HG02623 (cell line): ENCODE measurements at regions not wholly inside any gene's neighbourhood (a gene's known extent, or its start where the extent isn't known, plus 50 kb on each side); places are given as distances from the start of the nearest gene placed in this dataset.

Source experiments
- ATAC-seq: cut with Tn5 transposase; IDR thresholded peaks from one replicate; pipeline ENCODE4 v1.9.1; 2021; ENCODE audit warnings: moderate library complexity; ENCODE audit not compliant: unreplicated experiment

GRCh38 chr18:76131738-76132137 lies 363.3 kb downstream of the ZNF516 start:
- no peak for ATAC-seq

GRCh38 chr18:76130845-76131244 lies 364.2 kb downstream of the ZNF516 start:
- no peak for ATAC-seq

- ATAC-seq = no peak
These were observed 368.7 kb downstream of the ZNF516 start for GRCh38 chr18:76126327-76126726.

- ATAC-seq = no peak
These were observed 374.0 kb downstream of the ZNF516 start for GRCh38 chr18:76121011-76121410.

- no peak for ATAC-seq
These were observed 379.5 kb downstream of the ZNF516 start for GRCh38 chr18:76115580-76115979.

GRCh38 chr18:76113101-76113500 lies 381.9 kb downstream of the ZNF516 start:
- ATAC-seq = no peak

GRCh38 chr18:76102626-76103025 lies 392.4 kb downstream of the ZNF516 start:
- no peak for ATAC-seq

GRCh38 chr18:76102156-76102555 lies 392.9 kb downstream of the ZNF516 start:
- ATAC-seq = no peak

GRCh38 chr18:76099931-76100457 lies 395.0 kb downstream of the ZNF516 start:
- ATAC-seq = no peak

GRCh38 chr18:76098674-76099411 lies 396.2 kb downstream of the ZNF516 start:
- ATAC-seq = no peak

GRCh38 chr18:76081536-76081935 lies 413.5 kb downstream of the ZNF516 start:
- ATAC-seq = no peak

GRCh38 chr18:76080430-76080829 lies 414.6 kb downstream of the ZNF516 start:
- no peak for ATAC-seq

GRCh38 chr18:76075777-76076176 lies 419.3 kb downstream of the ZNF516 start:
- ATAC-seq = no peak

GRCh38 chr18:76064998-76065397 lies 430.0 kb downstream of the ZNF516 start:
- no peak for ATAC-seq

- no peak for ATAC-seq
These were observed 436.9 kb downstream of the ZNF516 start for GRCh38 chr18:76058146-76058545.

GRCh38 chr18:76057386-76057785 lies 437.7 kb downstream of the ZNF516 start:
- no peak for ATAC-seq

GRCh38 chr18:76056471-76057110 lies 438.5 kb downstream of the ZNF516 start:
- ATAC-seq = no peak

- ATAC-seq = no peak
These were observed 439.5 kb downstream of the ZNF516 start for GRCh38 chr18:76055578-76055977.

- ATAC-seq = no peak
These were observed 440.0 kb downstream of the ZNF516 start for GRCh38 chr18:76055025-76055424.

GRCh38 chr18:76054156-76054555 lies 440.9 kb downstream of the ZNF516 start:
- no peak for ATAC-seq

GRCh38 chr18:76053551-76053950 lies 441.5 kb downstream of the ZNF516 start:
- no peak for ATAC-seq

- ATAC-seq = no peak
These were observed 442.8 kb downstream of the ZNF516 start for GRCh38 chr18:76052227-76052595.
